MM.1S (cell line): ENCODE measurements at regions not wholly inside any gene's neighbourhood (a gene's known extent, or its start where the extent isn't known, plus 50 kb on each side); places are given as distances from the start of the nearest gene placed in this dataset.

Experiments
- DNase-seq: peaks from one replicate; pipeline ENCODE4 v3.0.0-alpha.2; 2015
- H2AFZ ChIP-seq: fragments of 300-600 bp; sonication (generic); 2 replicates; pipeline ENCODE4 v1.6.0; 2016; ENCODE audit warnings: antibody characterized with exemption, low read length
- H3F3A ChIP-seq: fragments of 300-600 bp; sonication (generic); 2 replicates; pipeline ENCODE4 v1.6.1; 2016; ENCODE audit warnings: mild to moderate bottlenecking, antibody characterized with exemption, low read length, moderate library complexity, mixed read lengths; ENCODE audit not compliant: insufficient read depth
- H3K27ac ChIP-seq: fragments of 300-600 bp; sonication (generic); 2 replicates; pipeline ENCODE4 v1.5.1; 2016; ENCODE audit warnings: mild to moderate bottlenecking, low read length
- H3K27me3 ChIP-seq: fragments of 300-600 bp; sonication (generic); replicated peaks from 2 replicates; pipeline ENCODE4 v1.6.0; 2016; ENCODE audit warnings: low read length; ENCODE audit not compliant: insufficient read depth
- H3K36me3 ChIP-seq: fragments of 300-600 bp; sonication (generic); replicated peaks from 2 replicates; pipeline ENCODE4 v1.6.1; 2016; ENCODE audit warnings: mild to moderate bottlenecking, low read length, mixed read lengths; ENCODE audit not compliant: insufficient read depth
- H3K4me1 ChIP-seq: fragments of 300-600 bp; sonication (generic); 2 replicates; pipeline ENCODE4 v1.6.1; 2016; ENCODE audit warnings: low read length, mixed read lengths
- H3K4me2 ChIP-seq: fragments of 300-600 bp; sonication (generic); 2 replicates; pipeline ENCODE4 v1.6.0; 2016; ENCODE audit warnings: low read depth, low read length
- H3K4me3 ChIP-seq: fragments of 300-600 bp; sonication (generic); 2 replicates; pipeline ENCODE4 v1.5.1; 2016; ENCODE audit warnings: low read length, mixed read lengths
- H3K79me2 ChIP-seq: fragments of 300-600 bp; sonication (generic); 2 replicates; pipeline ENCODE4 v1.6.1; 2016; ENCODE audit warnings: mixed run types, low read length, mixed read lengths
- H3K9ac ChIP-seq: fragments of 300-600 bp; sonication (generic); 2 replicates; pipeline ENCODE4 v1.6.1; 2016; ENCODE audit warnings: low read length, mixed read lengths
- H3K9me2 ChIP-seq: fragments of 300-600 bp; sonication (generic); replicated peaks from 2 replicates; pipeline ENCODE4 v1.6.1; 2016; ENCODE audit warnings: mild to moderate bottlenecking, low read length, mixed read lengths; ENCODE audit not compliant: insufficient read depth
- H3K9me3 ChIP-seq: fragments of 300-600 bp; sonication (generic); replicated peaks from 2 replicates; pipeline ENCODE4 v1.6.1; 2016; ENCODE audit warnings: mild to moderate bottlenecking, low read length, mixed read lengths; ENCODE audit not compliant: insufficient read depth
- H4K20me1 ChIP-seq: fragments of 300-600 bp; sonication (generic); 2 replicates; pipeline ENCODE4 v1.6.1; 2016; ENCODE audit warnings: mild to moderate bottlenecking, low read length, moderate library complexity, mixed read lengths; ENCODE audit not compliant: insufficient read depth
- CTCF ChIP-seq: fragments of 300-600 bp; sonication (generic); IDR thresholded peaks from 2 replicates; pipeline ENCODE4 v1.5.1; 2016; ENCODE audit warnings: antibody characterized with exemption, low read length, mixed read lengths
- EZH2 ChIP-seq: fragments of 300-600 bp; sonication (generic); optimal IDR thresholded peaks from 2 replicates; pipeline ENCODE3; 2017; ENCODE audit warnings: low read depth, mild to moderate bottlenecking, antibody characterized with exemption, low read length, mixed read lengths
- EZH2phosphoT487 ChIP-seq: fragments of 300-600 bp; sonication (generic); IDR thresholded peaks from 2 replicates; pipeline ENCODE4 v1.6.1; 2018; ENCODE audit warnings: antibody characterized with exemption, low read length

- no peaks in the 10 kb centered on the region for H3K9me3 ChIP-seq
- no peak overlapping the region for H3K4me3 ChIP-seq
- H3K27me3 ChIP-seq, result no peaks in the 10 kb centered on the region
- no peak overlapping the region for H2AFZ ChIP-seq
- H3K4me2 ChIP-seq, result no peak overlapping the region
- TF ChIP-seq EZH2phosphoT487 (no peak), EZH2 (no peak), CTCF (no peak)
- no peaks in the 10 kb centered on the region for H3K4me1 ChIP-seq
- no peaks in the 10 kb centered on the region for H3F3A ChIP-seq
- H3K9ac ChIP-seq, result no peak overlapping the region
- DNase-seq, result no peak
- H3K79me2 ChIP-seq, result no peaks in the 10 kb centered on the region
- H3K36me3 ChIP-seq, result no peaks in the 10 kb centered on the region
- H3K9me2 ChIP-seq, result no peaks in the 10 kb centered on the region
- H4K20me1 ChIP-seq, result no peaks in the 10 kb centered on the region
- no peak overlapping the region for H3K27ac ChIP-seq
Observed at GRCh38 chr1:194184974-194185373, 998.6 kb upstream of the B3GALT2 start.

- DNase-seq, result no peak
Observed at GRCh38 chr1:194184425-194184824, 998.0 kb upstream of the B3GALT2 start.

GRCh38 chr1:194181845-194182244 lies 995.4 kb upstream of the B3GALT2 start:
- no peak overlapping the region for H3K27ac ChIP-seq
- no peaks in the 10 kb centered on the region for H3K36me3 ChIP-seq
- no peaks in the 10 kb centered on the region for H3F3A ChIP-seq
- H3K9ac ChIP-seq, result no peak overlapping the region
- H3K79me2 ChIP-seq, result no peaks in the 10 kb centered on the region
- no peak overlapping the region for H3K4me3 ChIP-seq
- no peaks in the 10 kb centered on the region for H3K27me3 ChIP-seq
- DNase-seq, result no peak
- TF ChIP-seq CTCF, result no peak
- no peak for TF ChIP-seq EZH2
- TF ChIP-seq EZH2phosphoT487, result no peak
- H3K9me3 ChIP-seq, result no peaks in the 10 kb centered on the region
- H3K4me1 ChIP-seq, result no peaks in the 10 kb centered on the region
- H3K9me2 ChIP-seq, result no peaks in the 10 kb centered on the region
- H2AFZ ChIP-seq, result no peak overlapping the region
- no peaks in the 10 kb centered on the region for H4K20me1 ChIP-seq
- H3K4me2 ChIP-seq, result no peak overlapping the region

More at GRCh38 chr1:194184425-194184824, 998.0 kb upstream of the B3GALT2 start:
- Histone ChIP-seq H3K27ac (no peak overlapping the region), H3K4me1 (no peaks in the 10 kb centered on the region), H3K27me3 (no peaks in the 10 kb centered on the region), H3K4me2 (no peak overlapping the region), H3K9ac (no peak overlapping the region), H3K36me3 (no peaks in the 10 kb centered on the region), H3K4me3 (no peak overlapping the region), H3K9me3 (no peaks in the 10 kb centered on the region), H4K20me1 (no peaks in the 10 kb centered on the region), H3F3A (no peaks in the 10 kb centered on the region), H3K79me2 (no peaks in the 10 kb centered on the region), H3K9me2 (no peaks in the 10 kb centered on the region), H2AFZ (no peak overlapping the region)
- TF ChIP-seq CTCF, result no peak
- TF ChIP-seq EZH2, result no peak
- TF ChIP-seq EZH2phosphoT487, result no peak
